GM18861 (cell line): ENCODE measurements at regions not wholly inside any gene's neighbourhood (a gene's known extent, or its start where the extent isn't known, plus 50 kb on each side); places are given as distances from the start of the nearest gene placed in this dataset.

Experiments
- ATAC-seq: cut with Tn5 transposase; IDR thresholded peaks from one replicate; pipeline ENCODE4 v1.9.1; 2021; ENCODE audit not compliant: unreplicated experiment

DNA sequence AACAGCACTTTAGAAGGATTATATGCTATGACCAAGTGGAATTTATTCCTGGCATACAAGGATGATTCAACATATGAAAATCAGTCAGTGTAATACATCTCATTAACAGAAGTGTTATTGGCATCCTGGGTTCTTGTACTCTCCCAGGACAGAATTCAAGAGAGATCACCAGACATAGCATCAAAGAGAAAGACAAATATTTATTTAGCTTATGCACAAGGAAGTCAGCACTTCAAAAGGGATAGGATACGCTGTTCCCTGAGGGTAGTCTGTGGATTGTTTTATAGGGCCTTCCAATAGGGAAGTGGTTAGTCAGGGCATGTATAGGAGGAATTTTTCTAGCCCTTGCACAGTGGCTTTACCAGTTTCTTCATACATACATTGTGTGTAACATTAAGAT is 1238.0 kb downstream of the PCDH17 start:
- no peak for ATAC-seq

DNA sequence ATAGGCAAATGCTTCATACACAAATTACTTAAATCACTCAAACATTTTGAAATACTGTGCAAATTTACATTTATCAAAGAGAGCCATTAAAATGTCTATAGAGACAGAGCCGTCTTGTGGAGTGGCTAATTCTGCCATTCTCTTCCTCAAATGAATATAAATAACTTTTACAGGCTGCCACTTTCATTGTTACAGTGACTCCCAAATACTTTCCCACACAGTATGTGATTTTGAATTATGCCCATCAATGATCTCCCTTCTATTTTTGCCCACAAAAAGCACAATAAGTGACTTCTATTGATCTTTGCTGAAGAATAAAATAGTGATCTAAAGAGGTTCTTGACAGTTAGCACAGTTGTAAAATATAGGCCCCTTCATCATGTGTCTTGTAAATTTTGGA is 1244.9 kb downstream of the PCDH17 start:
- no peak for ATAC-seq

DNA sequence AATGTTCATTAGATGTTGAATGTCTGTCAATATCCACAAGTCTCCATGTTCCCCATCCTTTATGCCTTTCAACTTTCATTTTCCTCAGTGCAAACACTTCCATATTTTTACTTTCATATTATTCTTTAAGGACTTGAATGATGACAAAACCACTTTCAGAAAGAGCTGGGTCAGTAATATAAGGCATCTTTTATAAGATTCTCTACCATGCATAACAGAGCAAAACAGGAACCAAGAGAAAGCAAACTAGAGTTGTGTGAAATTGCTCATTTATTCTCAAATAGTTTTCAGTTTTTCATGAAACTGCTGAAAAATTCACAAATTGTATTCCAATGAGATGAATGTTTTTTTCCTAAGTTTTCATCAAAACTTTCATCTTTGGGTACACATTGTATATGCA is 1247.6 kb downstream of the PCDH17 start:
- no peak for ATAC-seq

DNA sequence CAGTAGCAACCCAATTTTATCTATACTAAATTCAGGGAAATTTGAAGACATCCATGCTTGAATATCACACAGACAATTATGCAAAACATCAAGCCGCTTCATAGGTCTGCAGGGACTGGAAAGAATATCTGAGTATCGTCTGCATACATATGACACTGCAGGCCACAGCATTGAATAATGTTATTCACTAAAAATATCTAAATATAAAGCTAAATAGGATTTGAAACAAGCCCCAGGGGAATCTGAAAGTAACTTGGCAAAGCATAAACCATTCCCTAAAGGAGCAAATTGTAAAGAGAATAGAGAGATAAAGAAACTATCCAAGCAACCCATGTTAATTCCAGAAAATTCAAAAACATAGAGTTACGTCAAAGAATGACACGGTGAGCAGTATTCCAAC is 1251.0 kb downstream of the PCDH17 start:
- no peak for ATAC-seq

DNA sequence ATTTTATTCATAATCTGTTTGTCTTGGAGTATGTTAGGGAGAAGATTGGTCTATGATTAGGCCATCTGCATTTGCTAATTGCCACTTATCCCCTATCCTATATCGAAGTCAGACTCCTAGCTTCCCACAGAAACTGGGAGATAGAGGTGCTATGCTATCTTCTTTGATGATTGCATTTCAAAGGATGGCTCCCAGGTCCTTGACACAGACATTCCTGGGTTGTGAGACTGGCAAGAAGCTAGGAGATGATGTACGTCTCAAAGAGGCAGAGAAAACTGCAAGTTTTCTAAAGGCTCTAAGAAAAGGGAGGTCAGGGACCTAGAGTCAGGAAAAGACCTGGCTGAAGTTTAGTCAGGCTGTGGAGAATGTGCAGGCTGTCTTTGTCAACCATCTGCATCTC is 1251.9 kb downstream of the PCDH17 start:
- no peak for ATAC-seq

DNA sequence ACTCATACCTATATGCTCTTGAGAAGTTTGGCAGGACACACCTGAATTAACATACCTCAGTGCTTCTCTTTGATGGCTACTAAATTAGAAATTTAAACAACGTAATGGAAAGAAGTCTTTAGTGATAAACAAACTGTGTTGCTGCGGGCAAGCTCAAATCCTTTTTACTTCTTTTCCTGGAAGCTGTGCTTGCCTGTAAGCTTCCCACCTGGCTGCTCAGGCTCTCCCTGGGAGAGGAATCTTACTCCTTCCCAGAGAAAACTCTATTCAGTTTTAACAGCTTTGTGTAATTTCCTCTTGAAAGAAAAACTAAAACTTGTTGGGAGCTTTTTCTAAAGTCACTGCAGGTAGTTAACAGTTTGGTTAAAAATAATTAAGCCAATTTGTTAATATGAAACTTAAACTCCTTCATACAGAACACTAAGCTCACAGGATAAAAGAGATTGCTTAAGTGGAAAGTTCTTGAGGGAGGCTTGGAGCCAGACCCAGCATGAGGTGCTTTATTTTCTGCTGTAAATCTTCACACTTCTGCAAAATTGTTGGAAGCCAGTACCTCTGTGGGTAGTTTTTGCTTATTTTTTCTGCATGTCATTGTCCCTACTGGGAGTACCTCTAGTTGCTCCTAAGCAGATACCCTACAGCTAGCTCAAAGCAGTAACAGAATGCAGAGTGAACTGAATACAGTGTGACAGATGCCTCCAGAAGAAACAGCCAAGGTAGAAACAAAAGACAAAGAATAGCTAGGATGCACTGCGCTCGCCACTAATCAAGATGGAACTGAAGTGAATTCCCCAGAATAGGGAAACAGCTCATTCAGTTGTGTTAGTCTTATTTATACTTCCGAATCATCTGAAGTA is 1253.0 kb downstream of the PCDH17 start:
- ATAC-seq = no peak

DNA sequence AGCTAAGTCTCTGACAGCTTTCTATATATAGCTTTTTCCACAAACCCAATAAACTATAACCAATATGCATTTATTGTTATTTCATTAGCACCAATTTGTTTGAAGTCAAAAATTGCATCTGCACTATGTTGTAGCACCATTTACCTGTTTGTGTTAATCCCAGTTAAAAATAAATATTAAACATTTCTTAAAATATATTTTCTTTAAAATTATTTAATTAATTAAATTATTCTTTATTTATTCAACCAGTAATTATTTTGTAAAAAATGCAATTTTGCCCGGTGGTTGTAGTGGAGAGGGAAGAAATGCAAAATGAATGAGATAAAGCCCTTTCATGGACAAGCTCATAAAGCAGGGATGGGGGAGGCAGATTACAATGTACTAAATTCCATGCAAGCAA is 1257.9 kb downstream of the PCDH17 start:
- ATAC-seq = no peak

DNA sequence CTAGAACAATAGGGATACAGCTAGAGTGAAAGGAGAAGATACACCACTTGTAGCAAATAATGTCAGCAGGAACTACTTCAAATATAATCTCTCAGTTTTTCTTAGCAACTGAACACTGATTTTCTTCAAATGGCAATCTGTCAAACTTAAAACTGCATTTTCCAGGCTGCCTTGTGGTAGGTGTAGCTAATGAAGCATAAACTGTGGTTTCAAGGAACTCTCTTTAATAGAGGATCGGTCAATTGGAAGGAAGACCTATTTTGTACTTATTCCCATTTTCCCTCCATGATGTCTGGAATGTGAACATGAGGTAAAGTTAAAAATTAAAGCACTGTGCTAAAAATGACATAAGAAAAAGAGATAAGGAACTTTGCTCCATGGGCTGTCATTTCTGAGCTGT is 1261.9 kb downstream of the PCDH17 start:
- ATAC-seq = no peak

DNA sequence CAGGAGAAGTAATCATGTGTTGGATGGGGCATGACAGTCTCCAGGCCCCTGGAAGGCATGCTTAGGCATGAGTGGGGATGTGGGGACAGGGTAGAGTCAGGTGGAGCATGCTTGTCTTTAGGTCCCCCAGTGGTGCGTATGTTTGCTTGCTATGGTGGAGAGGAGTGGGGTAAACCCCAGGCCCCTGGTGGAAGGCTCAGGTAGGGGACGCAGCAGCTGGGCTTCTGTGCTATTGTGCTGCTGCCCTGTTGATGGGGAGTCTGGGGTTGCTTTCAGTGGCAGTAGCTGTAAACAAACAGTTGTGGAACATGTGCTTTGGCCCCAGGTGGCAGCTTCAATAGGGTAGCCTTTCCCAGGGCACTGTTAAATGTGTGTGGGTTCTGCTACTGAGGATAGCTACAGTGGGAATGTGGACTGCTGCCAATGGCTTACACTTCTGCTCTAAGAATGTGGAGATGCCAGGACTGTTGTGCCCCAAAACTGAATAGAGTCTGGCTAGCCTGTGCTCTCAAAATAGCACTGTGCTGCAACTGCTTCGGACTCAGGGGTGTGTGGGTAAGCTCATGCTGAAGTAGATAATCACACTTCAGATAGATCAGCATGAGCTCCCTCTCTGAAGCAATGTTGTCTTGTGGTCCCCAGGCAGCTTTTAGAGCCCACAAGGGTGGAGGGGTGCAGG is 1257.3 kb downstream of the DIAPH3 start:
- no peak for ATAC-seq

DNA sequence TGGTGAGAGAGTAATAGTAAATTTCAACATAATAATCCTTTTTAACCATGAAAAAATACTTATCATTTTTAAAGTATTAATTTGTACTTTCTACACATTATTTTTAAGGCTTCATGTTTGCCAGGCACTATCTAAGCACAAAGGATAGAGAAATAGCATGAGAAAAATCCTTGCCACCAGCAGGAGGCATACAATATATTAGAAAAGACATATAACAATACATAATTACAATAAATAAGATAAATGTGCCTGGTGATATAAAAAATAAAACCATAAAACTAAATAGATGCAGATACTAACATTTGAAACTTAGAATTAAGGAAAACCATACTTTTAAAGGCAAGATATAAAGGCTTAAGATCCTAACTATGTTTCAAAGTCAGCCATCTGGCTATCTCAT is 1256.4 kb downstream of the DIAPH3 start:
- no peak for ATAC-seq

DNA sequence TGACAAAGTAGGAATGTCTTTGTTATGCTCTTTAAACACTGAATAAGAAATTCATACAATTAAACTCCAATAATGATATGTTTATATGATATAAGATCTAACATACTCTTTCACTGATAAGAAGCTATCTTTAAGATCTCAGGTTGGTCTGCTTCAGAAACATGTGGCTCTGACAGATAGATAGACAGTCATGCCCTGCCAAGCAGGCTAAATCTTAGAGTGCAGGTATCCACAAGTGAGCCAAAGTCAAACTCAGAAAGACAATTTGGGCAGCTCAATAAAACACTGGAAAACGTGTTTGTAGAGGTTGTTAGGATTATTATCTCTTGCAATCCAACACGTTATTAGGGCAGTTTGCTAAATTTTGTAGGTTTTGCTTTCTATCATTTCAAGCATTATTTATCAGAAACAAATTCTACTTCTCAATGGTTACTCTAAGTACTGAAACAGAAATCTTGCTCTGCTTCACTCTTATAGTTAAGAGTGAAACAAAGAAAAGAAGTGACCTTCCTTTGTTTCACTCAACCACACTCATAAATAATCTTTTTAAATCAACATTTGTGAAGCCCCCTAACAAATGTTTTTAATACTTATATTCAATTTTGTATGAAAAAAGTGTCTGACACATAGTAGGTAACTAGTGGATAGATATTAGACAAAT is 1255.6 kb downstream of the DIAPH3 start:
- no peak for ATAC-seq

DNA sequence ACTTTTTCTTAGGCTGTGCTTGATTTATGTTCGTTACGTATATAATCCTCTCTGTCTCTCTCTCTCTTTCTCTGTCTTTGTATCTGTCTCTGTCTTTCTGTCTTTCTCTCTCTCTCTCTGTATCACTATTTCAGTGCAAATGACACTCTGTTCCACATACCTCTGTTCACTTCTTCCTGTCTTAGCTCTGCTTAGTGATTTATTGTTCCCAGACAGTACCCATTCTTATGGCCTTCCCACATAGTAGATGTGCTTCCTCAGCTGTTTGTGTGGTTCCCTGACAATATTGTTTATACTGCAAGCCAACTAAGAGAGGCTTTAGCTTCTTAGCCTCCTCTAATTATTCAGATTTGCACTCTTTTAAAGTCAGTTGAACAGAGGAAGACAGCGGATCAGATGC is 1244.2 kb downstream of the DIAPH3 start:
- ATAC-seq = no peak

DNA sequence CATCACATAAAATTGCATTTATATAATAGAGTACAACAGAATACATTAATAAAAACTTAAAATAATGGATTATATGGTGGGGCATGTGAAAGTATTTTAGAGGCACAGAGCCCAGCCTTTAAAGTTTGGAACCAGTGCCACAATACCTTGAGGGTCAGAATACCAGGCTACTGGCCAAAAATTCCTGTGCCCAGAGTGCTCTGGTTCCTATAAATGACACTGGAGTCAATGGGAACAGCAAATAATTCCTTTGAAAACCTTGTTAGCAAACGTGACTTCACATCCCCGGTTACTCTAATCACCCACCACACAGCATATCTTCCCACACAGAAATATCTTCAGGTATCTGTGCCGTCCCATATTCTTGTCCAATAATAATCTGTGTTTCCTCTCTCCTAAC is 1242.6 kb downstream of the DIAPH3 start:
- ATAC-seq = no peak

DNA sequence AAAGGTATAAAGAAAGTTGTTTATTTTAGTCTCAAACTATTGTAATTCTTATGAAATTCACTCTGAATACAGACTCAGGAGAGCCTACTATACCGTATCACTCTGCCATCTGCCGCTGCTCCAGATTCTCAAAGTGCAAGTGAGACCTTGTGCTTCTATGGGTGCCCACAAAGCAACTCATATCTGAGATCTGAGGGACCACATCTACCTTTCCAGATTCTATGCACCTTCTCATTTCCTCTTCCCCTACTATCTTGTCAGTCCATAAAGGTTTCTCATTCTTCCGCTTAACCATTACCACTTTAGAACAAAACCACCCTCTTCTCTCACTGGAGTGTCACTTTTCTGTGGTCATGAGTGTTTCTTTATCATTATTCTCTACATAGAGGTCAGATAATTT is 1236.9 kb downstream of the DIAPH3 start:
- ATAC-seq = no peak

DNA sequence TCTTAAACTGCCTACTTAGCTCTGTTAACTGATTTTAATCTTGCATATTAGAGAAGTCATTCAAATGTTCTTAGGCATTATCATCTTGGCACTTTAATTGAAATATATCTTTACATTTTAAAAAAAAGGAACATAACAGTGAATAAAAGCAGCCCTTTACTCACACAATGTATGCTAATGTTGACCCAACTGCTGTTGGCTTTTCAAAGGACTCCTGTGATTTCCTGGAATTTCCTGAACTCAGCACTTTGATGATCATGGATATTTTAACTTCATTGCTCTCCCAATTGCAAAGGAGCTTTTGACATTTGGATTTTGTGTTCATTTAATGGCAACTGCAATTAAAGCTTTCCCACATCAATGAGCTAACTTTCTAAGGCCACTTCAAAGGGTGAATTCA is 1230.3 kb downstream of the DIAPH3 start:
- no peak for ATAC-seq

DNA sequence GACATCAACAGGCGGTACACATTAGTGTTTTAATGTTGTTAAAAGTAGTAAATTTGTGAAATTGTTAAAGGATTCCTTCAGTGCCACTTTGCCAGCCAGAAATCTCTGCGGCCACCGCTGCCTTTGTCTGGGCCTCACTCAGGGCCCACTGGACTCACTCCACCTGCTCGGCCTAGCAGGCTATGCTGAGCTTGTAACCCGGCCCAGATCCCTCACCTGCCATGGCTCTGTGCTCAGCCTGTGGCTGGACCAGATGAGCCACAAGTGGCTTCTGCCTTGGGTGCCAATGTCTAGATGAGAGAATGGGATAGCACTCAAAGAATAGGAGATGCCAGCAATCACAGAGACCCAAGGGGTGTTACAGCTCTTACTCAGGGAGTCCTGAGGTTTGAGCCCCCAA is 1228.0 kb downstream of the DIAPH3 start:
- ATAC-seq = no peak

DNA sequence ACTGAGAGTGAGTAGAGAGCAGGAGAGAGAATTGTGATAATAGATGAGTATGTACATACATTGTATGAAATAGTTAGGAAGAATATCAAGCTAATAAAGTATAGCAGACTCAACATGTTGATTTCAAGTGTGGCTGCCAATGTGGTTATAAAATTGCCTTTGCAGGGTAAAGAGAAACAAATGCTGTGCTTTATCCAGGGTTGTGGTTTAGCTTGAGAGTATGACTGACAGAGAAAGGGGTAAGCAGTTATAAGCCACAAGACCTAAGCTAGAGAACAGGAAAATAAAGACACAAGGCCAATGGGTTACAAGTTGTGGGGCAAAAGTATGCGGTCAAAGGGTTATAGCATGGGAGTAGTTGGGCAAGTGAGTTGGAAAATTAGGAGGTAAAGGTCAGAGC is 1217.5 kb downstream of the DIAPH3 start:
- ATAC-seq = no peak

DNA sequence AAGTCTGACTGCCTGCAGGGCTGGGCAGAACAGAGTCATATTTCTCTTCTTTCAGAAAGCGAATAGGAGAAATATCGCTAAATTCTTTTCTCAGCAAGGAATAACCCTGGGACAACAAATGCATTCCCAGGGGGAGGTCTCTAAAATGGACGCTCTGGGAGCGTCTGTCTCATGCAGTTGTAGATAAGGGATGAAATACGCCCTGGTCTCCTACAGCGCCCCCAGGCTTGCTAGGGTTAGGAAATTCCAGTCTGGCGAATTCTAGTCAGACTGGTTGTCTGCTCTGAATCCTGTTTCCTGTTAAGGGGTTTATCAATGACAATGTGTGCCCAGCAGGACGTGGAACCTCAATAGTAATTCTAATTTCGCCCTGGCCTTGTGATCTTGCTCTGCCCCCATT is 1214.1 kb downstream of the DIAPH3 start:
- ATAC-seq = no peak

DNA sequence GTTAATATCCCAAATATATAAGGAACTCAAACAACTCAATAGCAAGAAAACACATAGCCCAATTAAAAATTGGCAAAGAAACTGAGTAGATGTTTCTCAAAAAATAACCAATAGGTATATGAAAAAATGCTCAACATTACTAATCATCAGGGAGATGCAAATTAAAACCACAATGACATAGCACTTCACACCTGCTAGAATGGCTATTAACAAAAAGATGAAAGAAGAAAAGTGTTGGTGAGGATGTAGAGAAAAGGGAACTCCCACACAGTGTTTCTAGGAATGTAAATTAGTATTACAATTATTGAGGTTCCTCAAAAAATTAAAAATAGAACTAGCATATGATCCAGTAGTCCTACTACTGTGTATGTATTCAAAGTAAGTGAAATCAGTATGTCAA is 1212.8 kb downstream of the DIAPH3 start:
- ATAC-seq = no peak

DNA sequence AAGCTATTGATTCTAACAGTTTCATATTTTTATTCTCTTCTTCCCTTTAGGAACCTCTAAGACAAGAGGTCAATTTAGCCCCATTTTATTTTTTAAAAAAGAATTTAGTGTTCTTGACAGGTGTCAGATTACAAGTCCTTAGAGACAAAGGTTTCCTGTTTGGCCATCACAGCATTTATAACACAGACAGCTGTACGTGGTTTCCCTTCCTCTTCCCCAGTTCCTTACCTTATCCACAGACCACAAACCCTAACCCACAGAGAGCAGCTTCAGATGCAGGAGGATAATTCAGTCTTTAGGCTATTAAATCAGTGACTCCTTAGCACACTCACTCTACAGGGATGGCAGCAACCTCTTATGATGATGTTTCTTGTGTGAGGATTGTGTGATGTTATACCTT is 1210.1 kb downstream of the DIAPH3 start:
- peak; percentile 83 for ATAC-seq

DNA sequence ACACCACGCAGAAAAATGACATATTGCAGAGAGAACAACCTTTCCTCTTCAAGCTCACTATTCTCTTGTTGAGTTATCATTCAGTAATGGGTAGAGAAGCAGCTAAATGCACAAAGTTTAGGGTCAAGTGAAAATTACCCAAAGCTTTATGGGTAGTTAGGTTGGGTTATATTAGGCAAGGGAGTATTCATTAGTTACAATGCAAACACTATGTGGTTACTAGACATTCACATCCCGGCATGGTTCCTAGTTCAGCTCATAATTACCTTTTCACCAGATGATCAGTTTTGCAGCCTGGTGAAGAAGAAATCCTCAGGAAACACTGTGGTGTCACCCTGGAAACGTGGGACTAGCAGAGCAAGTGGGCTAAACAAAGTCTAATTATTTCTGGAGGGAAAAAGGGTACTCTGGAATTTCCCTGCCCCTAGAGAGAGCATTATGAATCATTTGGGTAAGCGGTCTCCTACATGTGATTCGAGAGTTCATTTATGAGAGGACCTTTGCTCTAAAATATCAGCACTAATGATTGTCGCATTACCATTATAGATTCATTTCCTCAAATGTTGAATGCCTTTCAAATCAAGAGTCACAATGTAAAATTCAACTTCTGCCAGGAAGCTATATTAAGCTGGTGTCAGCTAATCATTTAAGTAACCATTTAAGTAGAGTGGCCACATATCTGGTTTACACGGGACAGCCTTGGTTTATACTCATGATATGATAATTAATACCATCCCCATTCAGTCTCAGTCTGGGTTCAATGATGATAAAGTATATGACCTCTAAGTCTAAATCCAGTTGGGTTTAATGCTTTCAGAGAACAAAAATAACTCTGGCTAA is 1208.0 kb downstream of the DIAPH3 start:
- ATAC-seq = no peak
